Pancreas (tissue), 10 donors: ENCODE measurements at regions not wholly inside any gene's neighbourhood (a gene's known extent, or its start where the extent isn't known, plus 50 kb on each side); places are given as distances from the start of the nearest gene placed in this dataset.

ENCODE experiments used
- ATAC-seq, 4 donors: fragments of 200-7000 bp; cut with Tn5 transposase; one replicate each; pipeline versions ENCODE4 v1.8.0 to v1.9.1; 2020; ENCODE audit warnings: mild to moderate bottlenecking in 4 of 4, moderate library complexity in 4 of 4
- DNase-seq, 6 donors: peaks; one replicate each; pipeline ENCODE4 v3.0.0-alpha.2; 2020
- FAIRE-seq: peaks from 2 replicates; lab custom pipeline; 2012; peaks lifted over from hg19 to GRCh38; lab: Jason Lieb, UNC
- H3K27ac ChIP-seq, 4 donors: fragments of 200-600 bp; sonication (generic); 1 replicate in 3 of 4; 2 replicates in 1 of 4; pipeline versions ENCODE4 v1.5.0 to v1.8.0; 2020
- H3K27me3 ChIP-seq, 4 donors: fragments of 200-600 bp; one replicate each; pipeline ENCODE4 v1.8.0; 2021
- H3K36me3 ChIP-seq, 3 donors: fragments of 200-600 bp; sonication (generic) in 1 of 3; one replicate each; pipeline versions ENCODE4 v1.5.0 to v1.8.0; 2020 to 2021
- H3K4me1 ChIP-seq, 3 donors: fragments of 200-600 bp; one replicate each; pipeline ENCODE4 v1.8.0; 2021
- H3K4me3 ChIP-seq, 4 donors: fragments of 200-600 bp; sonication (generic) in 2 of 4; one replicate each; pipeline versions ENCODE4 v1.5.0 to v1.8.0; 2020 to 2021
- H3K9me3 ChIP-seq, 4 donors: fragments of 200-600 bp; one replicate each; pipeline ENCODE4 v1.8.0; 2021
- CTCF ChIP-seq, 4 donors: fragments of 200-600 bp; sonication (generic) in 3 of 4; IDR thresholded peaks; one replicate each; pipeline versions ENCODE4 v1.5.0 to v1.8.0; 2021; ENCODE audit warnings: antibody characterized with exemption in 4 of 4
- WGBS, 2 donors: extraction: QIAGEN DNeasy Blood & Tissue Kit; methylation state at CpG; one replicate each; pipeline ENCODE4 v1.1.7; 2013; 5-methylcytosine and 5-hydroxymethylcytosine counted together
- intact Hi-C, 3 donors: fragments of 100-400 bp; cut with DNase I; formaldehyde crosslinking; loops; one replicate each; pipeline versions ENCODE4 v1.11.1 to v1.14.2; 2022
- donor health status: healthy with polysubstance abuse.
- donor health status: DM: no; HTN: no; CAD: no; lungs with moderate emphysema.
- donor health status: DM: no; HTN: no; CAD: no.
- donor health status: control.
- donor health status: control.
- donor health status: Bipolar disorder and iron deficiency.
- donor health status: DM: yes; HTN: yes; CAD: no.
- donor health status: DM: no; HTN: no; CAD: no.
- donor health status: DM: no; HTN: no; CAD: no.
- donor health status: DM: yes; HTN: yes; CAD: no.

DNA sequence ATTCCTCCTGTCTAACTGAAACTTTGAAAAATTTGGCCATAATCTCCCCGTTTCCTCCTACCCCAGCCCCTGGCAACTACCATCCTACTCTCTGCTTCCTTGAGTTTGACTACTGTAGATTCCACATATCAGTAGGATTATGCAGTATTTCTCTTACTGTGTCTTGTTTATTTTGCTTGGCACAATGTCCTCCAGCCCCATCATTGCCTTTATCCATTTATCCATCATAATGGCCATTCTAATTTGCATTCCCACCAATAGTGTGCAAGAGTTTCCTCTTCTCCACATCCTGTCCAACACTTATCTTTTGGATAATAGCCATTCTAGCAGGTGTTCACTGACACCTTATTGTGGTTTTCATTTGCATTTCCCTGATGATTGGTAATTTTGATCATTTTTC, 202.3 kb downstream of the THBS2 start:
- FAIRE-seq (no peak), DNase-seq (no peak), ATAC-seq (no peak)
- no peak overlapping the region for H3K4me3 ChIP-seq
- no peaks in the 10 kb centered on the region for H3K36me3 ChIP-seq
- H3K4me1 ChIP-seq = no peaks in the 10 kb centered on the region
- no peak overlapping the region for H3K27ac ChIP-seq
- no peaks in the 10 kb centered on the region for H3K9me3 ChIP-seq
- H3K27me3 ChIP-seq = peaks cover 0 to 9% (median 0%) of the 10 kb centered on the region in 4 donors
- no peak for TF ChIP-seq CTCF (IDR thresholded peaks at IDR 0.05)
- intact Hi-C loops = no loop called here
- 50 to 70% methylated on average over 1 of the region's 1 CpG for WGBS, 2 donors

- no peak overlapping the region for H3K4me3 ChIP-seq
- WGBS, 2 donors = 67 to 79% methylated on average over 11 of the region's 11 CpGs
- H3K36me3 ChIP-seq = no peaks in the 10 kb centered on the region
- no peak for ATAC-seq
- TF ChIP-seq CTCF (IDR thresholded peaks at IDR 0.05) = no peak
- no peak for DNase-seq
- peaks cover 0 to 9% (median 0%) of the 10 kb centered on the region in 4 donors for H3K27me3 ChIP-seq
- H3K27ac ChIP-seq = no peak overlapping the region
- no peaks in the 10 kb centered on the region for H3K9me3 ChIP-seq
- intact Hi-C loops = no loop called here
- no peaks in the 10 kb centered on the region for H3K4me1 ChIP-seq
- no peak for FAIRE-seq
Measured at GRCh38 chr6:169048865-169049205, 204.8 kb downstream of the THBS2 start.

GRCh38 chr6:169048185-169048864, 205.3 kb downstream of the THBS2 start:
- TF ChIP-seq CTCF (IDR thresholded peaks at IDR 0.05) = no peak

DNA sequence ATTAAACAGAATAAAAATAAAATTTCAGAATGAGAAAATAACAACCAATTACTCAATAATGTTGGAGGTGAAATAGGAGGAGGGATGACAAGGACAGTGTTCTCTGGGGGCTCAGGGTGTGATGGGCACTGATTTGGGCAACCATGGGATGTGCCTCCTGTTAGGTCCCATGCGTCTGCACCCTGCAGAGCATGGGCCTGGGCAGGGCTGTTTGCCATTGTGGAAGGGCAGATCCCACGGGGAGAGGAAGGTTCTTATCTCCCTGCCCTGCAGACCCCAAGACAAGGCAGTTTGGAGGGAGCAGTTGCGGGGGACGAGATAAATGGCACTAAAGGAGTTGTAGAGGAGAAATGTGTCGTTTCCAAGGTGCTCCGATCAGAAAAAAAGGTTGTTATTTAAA, 206.3 kb downstream of the THBS2 start:
- Histone ChIP-seq H3K4me3 (no peak overlapping the region), H3K27me3 (peaks cover 0 to 9% (median 0%) of the 10 kb centered on the region in 4 donors), H3K27ac (no peak overlapping the region), H3K4me1 (no peaks in the 10 kb centered on the region), H3K9me3 (no peaks in the 10 kb centered on the region), H3K36me3 (no peaks in the 10 kb centered on the region)
- intact Hi-C loops = no loop called here
- no peak for ATAC-seq
- no peak for DNase-seq
- no peak for FAIRE-seq
- 62 to 74% methylated on average over 6 of the region's 6 CpGs for WGBS, 2 donors
- no peak for TF ChIP-seq CTCF (IDR thresholded peaks at IDR 0.05)

More at GRCh38 chr6:169048185-169048864, 205.3 kb downstream of the THBS2 start:
- 78 to 82% methylated on average over 18 of the region's 18 CpGs for WGBS, 2 donors
- H3K27me3 ChIP-seq = peaks cover 0 to 9% (median 0%) of the 10 kb centered on the region in 4 donors
- H3K4me1 ChIP-seq = no peaks in the 10 kb centered on the region
- H3K27ac ChIP-seq = no peak overlapping the region
- FAIRE-seq (no peak), ATAC-seq (no peak), DNase-seq (no peak)
- no peaks in the 10 kb centered on the region for H3K36me3 ChIP-seq
- no peaks in the 10 kb centered on the region for H3K9me3 ChIP-seq
- no peak overlapping the region for H3K4me3 ChIP-seq
- intact Hi-C loops = no loop called here

GRCh38 chr6:169046483-169047192, 207.0 kb downstream of the THBS2 start:
- DNase-seq = no peak
- no peak for TF ChIP-seq CTCF (IDR thresholded peaks at IDR 0.05)
- WGBS, 2 donors = 68 to 77% methylated on average over 10 of the region's 10 CpGs
- ATAC-seq = no peak
- H3K4me3 ChIP-seq = no peak overlapping the region
- FAIRE-seq = no peak
- peaks cover 0 to 7% (median 0%) of the 10 kb centered on the region in 4 donors for H3K27me3 ChIP-seq
- H3K4me1 ChIP-seq = no peaks in the 10 kb centered on the region
- H3K36me3 ChIP-seq = no peaks in the 10 kb centered on the region
- H3K9me3 ChIP-seq = no peaks in the 10 kb centered on the region
- intact Hi-C loops = no loop called here
- no peak overlapping the region for H3K27ac ChIP-seq
